DMS53 treated with DMSO at 0.1 percent for 48 hours (cell line): ENCODE measurements at regions not wholly inside any gene's neighbourhood (a gene's known extent, or its start where the extent isn't known, plus 50 kb on each side); places are given as distances from the start of the nearest gene placed in this dataset.
"Not testable (repeated sequence)": the region's sequence is repeated elsewhere in the genome, so short reads cannot be mapped to it uniquely, and the experiment has no call there.

Experiments used
- DNase-seq: peaks from one replicate; lab custom pipeline; 2025; ENCODE audit not compliant: unreplicated experiment; lab: John Stamatoyannopoulos, UW

DNA sequence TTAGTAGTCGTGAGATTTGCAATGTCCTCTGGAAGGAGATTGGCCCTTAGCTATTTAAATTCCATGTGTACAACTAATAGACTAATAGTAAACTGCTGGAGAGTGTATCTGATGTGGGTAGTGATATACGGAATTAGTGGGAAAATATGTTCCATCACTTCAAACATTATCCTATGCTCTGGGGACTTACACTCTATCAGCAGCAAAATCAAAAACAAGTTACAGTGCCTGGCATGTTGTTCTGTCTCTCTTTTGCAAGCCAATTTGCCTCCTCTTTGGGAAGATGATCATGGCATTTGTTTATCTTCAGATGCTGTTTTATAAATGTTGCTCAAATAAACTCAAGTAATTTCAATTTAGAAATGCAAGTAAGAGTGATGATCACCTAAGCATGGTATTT lies 311.9 kb upstream of the ACO1 start:
- DNase-seq: no peak

DNA sequence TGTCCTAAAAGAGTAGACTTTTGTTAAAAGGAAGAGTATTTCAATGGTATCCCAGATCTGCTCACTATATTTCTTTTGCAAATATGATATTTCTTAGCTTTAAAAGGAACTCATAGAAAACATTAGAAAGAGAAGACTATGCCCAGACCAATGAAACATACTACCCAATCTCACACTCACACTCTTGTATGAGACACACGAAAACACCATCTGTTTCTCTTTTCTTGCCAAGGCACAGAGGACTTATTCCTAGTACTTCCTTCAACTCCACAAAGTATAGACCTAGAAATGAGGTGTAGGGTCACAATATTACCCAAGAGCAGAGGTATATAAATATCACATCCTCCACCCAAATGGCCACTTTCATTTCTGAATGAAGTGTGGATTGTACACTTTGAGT lies 292.4 kb upstream of the ACO1 start:
- DNase-seq: no peak

DNA sequence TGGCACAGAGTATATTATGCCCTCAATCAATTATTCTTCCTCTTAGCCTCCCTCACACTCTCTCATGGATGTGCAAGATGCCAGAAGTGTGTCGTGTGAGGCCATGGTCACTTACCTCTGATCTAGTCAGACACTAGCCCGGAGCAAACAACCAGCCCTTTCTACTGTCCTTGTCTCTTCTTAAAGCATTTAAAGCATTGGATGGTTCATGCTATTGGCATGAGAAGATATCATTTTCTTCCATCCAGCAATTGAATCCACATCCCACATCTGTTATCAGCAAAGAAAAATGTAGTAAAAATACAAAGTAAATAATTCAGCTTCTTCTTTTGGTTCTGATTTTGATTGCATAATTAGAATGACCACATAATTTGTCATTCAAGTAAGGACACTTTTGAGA lies 267.2 kb upstream of the ACO1 start:
- no peak for DNase-seq

DNA sequence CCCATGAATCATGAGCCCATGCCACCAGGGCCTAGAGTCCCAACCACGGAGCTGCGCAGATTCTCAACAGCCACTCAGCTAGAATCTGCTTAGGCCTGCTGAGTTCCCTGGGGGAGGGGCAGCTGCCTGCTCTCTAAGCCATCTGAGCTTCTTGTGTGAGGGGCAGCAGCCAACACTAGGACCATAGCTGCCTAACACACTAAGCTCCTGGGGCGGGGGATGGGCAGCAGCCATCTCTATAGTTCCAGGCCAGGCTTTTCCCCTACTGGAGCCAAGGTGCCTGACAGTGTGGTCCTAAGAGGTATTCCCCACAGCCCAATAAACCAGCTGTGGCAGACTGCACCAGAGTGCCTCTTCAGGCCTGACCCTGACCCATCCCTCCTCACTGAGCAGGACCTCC lies 255.9 kb upstream of the ACO1 start:
- no peak for DNase-seq

DNA sequence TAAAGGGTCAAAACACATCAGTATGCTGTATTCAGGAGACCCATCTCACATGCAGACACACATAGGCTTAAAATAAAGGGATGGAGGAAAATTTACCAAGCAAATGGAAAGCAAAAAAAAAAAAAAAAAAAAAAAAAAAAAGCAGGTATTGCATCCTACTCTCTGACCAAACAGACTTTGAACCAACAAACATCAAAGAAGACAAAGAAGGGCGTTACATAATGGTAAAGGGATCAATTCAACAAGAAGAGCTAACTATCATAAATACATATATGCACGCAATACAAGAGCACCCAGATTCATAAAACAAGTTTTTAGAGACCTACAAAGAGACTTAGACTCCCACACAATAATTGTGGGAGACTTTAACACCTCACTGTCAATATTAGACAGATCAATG lies 253.7 kb upstream of the ACO1 start:
- DNase-seq: not testable (repeated sequence)

DNA sequence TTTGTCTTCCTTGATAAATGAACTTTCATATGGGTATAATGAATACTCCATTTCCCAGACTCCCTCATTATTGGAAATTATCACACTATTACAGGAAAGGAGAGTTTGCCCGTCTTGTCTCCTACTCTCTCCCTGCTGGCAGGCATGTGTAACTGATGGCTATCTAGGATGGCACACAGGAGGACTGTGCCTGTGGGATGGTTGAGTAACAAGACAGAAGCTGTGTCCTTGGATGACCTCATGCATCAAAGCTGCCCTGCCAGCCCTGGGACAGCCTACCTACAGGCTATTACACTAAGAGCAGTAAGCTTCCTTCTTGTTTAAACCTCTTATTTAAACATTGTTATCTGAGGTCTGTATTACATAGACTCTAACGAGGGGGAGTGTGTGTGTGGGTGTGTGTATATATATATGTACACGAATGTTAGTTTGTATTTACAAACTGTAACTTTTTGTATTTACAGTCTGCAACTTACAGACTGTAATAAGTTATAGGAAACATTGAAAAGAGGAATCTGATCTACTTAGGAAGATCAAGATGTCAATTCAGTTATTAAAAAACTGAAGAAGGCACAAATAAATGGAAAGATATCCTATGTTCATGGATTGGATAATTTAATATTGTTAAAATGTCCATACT lies 247.6 kb upstream of the ACO1 start:
- no peak for DNase-seq

DNA sequence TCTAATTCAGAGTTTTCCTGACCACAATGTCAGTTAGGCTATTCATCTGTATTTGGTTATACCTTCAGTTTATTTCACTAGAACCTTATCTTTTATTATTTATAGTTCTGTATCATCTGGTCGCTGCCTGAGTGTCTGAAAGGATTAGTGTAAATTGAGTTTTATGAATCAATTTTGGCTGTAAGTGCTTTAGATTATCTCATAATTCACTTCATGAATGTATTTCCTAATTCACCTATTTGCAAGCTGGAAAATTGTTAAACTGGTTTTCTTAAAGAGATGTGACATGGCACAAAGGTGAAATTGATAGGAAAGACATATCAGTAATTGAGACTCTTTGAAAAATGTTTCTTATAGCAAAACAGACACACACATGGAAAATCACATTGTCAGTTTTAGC lies 242.4 kb upstream of the ACO1 start:
- no peak for DNase-seq

DNA sequence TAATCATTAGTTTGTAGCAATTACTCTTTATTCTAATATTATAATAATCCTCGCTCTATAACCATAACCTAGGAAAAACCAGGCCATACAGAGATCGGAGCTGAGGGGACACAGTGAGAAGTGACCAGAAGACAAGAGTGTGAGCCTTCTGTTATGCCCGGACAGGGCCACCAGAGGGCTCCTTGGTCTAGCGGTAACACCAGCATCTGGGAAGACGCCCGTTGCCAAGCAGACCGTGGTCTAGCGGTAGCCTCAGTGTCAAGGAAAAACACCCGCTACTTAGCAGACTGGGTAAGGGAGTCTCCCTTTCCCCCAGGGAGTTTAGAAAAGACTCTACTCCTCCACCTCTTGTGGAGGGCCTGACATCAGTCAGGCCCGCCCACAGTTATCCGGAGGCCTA lies 235.9 kb upstream of the ACO1 start:
- not testable (repeated sequence) for DNase-seq

DNA sequence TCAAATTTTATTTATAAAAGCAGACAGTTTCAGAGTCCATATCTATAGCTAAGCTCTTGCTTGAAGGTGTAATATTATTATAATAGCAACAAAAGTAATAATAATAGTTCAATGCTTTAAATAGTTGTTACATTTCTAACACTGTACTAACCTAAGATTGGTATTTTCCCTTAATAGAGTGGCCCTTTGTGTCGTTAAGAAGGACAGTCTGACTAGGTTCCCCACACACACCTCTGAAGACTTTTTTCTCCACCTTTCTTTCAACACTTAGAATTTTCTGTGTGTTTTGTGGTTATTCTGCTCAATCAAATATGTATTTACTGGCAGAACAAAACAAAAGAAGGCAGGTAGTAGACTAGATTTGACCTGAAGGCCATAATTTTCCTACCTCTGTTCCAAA lies 223.2 kb upstream of the ACO1 start:
- no peak for DNase-seq

DNA sequence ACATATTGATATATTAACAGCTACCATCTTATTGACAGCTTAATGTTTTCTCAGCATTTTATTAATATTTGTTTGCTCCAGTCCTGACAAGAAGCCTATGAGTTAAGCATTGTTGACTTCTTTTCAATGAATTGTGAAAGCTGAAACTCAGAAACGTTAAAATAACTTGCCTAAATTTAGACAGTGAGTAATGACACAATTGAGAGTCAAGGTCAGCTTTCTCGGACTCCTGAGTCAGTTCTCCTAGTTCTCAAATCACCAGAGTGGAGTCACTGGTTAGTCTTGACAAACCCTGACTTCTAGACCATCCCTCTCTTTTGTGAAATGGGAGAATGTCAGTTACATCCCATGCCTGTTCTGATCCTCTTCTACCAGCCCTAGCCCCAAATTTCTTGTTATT lies 222.7 kb upstream of the ACO1 start:
- DNase-seq: no peak

DNA sequence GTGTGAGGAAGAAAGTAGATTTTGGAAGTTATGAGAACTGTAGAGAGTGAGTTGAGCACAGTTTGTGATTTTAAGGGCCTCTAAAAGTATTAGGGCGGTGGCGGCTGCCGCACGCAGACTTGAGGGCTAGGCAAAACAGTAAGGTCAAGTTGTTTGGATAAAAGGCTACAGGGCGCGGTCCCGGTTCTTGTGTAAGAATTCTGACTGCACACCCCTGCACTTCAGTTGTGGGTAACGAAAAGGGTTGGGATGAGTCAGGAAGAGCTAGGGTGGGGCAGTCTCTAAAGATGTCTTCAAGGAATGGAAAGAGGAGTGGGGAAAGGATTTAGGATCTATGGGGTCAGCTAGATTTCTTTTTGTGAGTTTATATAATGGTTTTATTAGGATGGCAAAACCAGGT lies 218.1 kb upstream of the ACO1 start:
- not testable (repeated sequence) for DNase-seq

DNA sequence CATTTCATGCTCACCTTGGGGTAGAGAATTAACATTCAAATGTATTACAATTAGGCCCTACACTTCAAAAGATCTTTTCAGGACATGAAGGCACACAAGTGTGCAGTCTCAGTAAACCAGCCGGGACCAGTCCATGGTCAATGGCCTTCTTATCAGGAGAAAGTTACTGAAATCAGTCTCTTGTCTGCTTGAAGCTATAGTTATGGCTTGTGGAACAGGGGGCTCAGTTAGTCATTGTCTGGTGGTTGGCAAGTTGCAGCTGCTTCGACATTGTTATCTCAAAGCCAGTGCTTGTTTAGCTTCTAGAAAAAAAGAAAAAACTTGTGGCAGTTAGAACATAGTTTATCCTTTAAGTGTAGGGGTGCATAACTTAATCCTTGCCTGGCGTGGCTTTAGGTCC lies 213.1 kb upstream of the ACO1 start:
- DNase-seq: no peak

DNA sequence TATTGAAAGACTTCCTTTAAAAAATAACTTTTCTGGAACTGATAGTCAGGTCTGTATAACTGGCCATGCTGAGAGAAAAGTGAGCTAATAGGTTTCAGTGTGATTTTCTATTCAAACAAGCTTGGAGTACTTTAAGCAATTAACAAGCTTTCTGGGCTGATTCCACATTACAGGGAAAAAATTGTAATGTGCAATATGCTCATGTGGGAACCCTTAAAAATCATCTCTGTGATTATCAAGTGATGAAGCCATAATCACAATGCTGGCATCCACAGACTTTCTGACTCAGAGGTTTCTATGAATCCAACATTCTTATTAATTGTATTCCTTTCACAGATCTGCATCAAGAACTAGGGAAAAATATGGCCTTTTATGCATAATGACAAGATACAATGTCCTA lies 212.2 kb upstream of the ACO1 start:
- no peak for DNase-seq

DNA sequence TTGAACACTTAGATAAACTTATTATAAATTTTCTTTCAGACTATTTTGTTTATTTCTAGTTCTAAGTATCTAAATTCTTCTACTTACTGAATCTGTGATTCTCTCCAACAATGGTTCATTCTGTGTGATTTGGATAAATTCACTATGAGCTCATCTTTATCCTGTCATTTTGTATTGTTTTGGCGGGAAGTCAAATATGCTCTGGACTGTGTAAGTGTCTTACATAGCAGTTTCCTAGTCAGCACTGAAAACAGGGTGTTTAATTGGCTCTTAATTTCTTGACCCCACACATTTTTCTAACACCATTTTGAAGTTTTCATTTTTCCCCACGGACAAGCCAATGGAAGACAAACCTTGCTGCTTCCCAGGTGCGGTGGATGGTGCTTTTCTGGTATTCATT lies 207.0 kb upstream of the ACO1 start:
- no peak for DNase-seq

DNA sequence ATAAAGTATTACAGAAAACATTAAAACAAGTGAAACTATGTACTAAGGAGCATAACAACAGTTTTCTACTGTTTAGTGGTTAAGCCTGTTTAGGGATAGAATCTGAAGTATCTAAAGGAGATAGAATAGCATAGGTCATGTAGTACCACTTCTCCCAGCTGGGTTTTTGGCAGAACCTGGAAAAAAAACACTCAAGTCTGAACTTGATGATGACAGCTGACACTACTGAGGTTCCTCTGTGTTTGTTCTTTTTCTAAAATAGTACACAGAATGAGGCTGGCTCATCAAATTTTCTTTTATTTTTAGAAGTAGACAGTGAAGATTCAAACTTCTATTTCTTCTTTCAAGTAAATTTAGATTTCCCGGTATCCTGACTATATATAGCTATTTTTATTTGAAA lies 203.8 kb upstream of the ACO1 start:
- DNase-seq: no peak

DNA sequence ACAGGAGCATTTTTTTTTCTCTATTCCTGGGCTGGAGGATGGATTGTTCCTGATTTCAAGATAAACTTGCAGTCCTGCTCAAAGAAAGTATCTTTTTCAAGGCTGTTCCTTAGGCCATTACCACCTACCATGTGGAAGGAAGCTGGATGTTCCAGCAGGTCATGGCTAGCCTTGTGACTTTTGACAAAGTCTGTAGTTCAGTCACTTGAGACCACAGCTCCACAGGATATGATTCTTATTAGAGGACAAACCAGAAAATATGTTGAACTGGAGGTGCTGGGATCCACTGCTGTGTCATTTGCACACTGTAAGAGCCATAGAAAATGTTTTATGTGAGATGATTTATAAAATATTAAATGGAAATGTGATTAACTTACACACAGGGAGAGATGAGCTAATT lies 184.2 kb upstream of the ACO1 start:
- no peak for DNase-seq

DNA sequence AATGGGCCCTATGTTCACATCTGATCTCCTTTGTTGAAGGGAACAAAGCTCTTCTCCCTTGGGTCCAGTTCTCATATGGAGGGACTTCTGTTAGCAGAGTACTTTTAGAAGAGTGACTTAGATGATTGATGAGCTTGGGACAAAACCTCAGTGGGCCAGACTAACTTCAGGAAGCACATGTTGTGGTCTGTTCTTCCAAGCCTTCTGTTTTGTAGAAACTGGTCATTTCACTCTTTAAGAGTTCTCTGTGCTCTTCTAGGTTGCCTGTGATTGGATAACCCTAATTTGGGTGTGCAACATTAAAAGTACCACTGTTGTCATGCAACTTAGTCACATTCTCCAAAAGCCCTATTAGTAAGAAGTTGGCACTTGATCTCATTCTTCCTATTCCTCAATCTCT lies 183.5 kb upstream of the ACO1 start:
- DNase-seq: no peak

DNA sequence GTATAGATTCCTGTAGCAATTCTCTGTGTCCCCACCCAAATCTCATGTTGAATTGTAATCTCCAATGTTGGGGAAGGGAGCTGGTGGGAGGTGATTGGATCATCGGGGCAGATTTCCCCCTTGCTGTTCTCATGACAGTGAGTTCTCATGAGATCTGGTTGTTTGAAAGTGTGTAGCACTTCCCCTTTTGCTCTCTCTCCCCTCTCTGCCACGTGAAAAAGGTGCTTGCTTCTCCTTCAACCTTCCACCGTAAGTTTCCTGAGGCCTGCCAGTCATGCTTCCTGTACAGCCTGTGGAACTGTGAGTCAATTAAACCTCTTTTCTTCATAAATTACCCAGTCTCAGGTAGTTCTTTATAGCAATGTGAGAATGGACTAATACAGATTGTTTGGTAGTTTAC lies 175.3 kb upstream of the ACO1 start:
- DNase-seq: not testable (repeated sequence)

DNA sequence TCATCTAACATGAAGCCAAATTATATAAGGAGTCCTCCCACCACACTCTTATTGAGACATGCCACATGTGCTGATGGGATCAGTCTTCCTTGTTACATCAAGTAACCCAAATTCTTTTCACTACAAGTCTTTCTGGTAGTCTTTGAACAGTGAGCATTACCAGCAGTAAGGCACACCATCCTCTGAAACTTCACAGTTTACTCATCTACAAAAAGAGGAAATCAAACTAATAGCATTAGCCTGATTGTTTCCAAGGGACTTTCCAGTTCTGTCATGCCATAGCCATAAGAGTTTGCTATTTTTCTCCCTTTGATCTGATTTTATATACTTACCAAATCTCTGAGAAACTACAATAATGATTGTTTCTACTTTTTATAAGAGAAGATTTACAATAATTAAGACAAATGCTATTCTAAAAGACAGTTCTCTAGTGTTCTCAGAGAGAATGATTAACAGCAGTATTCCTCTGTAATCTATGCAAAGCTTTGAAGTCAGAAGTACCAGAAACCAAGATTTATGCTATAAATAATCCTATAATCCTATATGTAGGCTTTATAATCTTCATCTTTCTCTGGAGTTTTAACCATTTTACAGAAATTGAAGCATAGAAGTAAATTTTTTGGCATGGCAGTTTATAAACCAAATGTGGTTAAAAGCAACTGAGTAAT lies 166.2 kb upstream of the ACO1 start:
- peak; percentile 30 for DNase-seq

DNA sequence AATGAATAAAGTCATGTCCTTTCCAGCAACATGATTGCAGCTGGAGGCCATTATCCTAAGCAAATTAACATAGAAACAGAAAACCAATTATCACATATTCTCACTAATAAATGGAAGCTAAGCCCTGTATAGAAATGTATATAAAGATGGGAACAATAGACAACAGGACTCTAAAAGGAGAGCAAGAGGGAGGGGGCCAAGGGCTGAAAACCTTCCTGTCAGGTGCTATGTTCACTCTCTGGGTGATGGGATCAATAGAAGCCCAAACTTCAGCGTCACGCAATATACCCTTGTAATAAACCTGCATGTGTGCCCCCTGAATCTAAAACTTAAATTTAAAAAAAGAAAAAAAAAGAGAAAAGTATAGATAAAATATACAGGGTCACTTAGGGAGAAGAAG lies 163.7 kb upstream of the ACO1 start:
- no peak for DNase-seq

DNA sequence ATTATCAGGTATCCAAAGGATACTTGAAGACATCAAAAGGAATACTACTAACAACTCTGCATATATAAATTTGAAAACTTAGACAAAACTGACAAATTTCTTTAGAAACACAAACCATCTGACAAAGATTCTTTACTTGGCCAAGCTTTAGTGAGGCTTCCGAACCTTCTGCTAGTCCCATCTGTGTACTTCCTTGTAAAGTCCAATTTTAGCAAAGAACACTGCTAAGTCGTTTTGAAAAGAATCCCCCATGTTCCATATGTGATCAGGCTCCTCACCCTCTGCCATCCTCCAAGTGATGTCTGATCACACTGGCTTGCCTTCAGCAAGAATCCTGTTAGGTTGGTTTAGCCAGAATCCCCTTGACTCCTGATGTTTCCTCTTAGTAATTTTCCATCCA lies 150.0 kb upstream of the ACO1 start:
- DNase-seq: no peak

DNA sequence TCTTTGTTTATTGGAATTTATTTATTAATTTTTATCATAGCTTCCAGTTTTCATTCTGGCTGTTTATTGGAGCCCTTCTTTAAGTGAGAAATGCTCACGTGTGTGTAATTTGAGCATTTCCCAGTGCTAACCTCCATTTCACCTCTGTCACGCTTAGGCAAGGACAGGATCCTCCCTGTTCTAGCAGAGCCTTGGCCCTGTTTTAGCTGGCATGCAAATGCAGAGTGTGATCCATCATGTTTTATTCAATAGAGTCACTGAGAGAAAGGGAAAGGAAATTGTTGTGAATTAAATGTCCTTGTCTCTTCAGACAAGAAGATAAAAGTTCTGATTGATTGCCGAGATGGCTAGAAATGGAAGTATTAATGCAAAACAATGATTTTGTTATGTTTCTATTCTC lies 137.3 kb upstream of the ACO1 start:
- DNase-seq: no peak

DNA sequence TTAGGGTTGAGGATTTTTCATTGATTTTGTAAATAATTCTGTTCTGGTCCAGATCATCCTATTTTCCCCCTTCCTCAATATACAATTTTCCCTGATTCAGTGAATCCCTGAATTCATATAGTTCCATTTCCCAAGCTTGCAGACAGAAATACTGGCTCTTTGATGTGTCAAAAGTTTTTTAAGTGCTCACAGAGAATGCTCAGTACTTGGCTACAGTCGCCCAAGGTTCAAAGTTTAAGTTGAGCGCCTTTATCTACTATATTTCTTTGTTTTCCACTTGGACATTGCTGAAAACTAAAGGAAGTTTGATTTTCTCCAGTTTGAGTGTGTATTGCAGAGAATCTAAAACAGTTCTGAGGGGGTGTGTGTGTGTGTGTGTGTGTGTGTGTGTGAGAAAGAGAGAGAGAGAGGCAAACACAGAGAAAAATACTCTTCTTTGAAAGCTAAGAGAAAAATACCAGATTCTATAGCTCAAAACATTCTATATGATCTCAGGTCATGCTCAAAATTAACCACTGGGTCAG lies 136.2 kb upstream of the ACO1 start:
- no peak for DNase-seq
